ENCODE measurements at regions not wholly inside any gene's neighbourhood (a gene's known extent, or its start where the extent isn't known, plus 50 kb on each side); places are given as distances from the start of the nearest gene placed in this dataset.

- H2AK5ac ChIP-seq (ENCODE audit: low read length, severe bottlenecking), result no peak overlapping the region
- H3K9ac ChIP-seq (ENCODE audit: low read length), result no peak overlapping the region
- H3K36me3 ChIP-seq (ENCODE audit: control insufficient read depth in 1 of 2, insufficient read depth in 2 of 2, low read depth in 1 of 2, low read length in 2 of 2), result no peaks in the 10 kb centered on the region
- no peak overlapping the region for H3K4me2 ChIP-seq (ENCODE audit: low read length, poor library complexity, severe bottlenecking)
- H3K18ac ChIP-seq (ENCODE audit: low read depth in 1 of 2, low read length in 2 of 2), result no peak overlapping the region
- H2BK120ac ChIP-seq (ENCODE audit: low read depth, low read length), result no peak overlapping the region
- H3K23ac ChIP-seq (ENCODE audit: low read length in 2 of 2), result no peak overlapping the region
- no peak overlapping the region for H2BK12ac ChIP-seq (ENCODE audit: low read length in 2 of 2)
- H3K79me1 ChIP-seq (replicated peaks; ENCODE audit: low read length, poor library complexity, severe bottlenecking), result no peaks in the 10 kb centered on the region
- no peak overlapping the region for H3K4me3 ChIP-seq (ENCODE audit: insufficient read depth in 1 of 2, low read depth in 1 of 2, low read length in 2 of 2)
- H3K14ac ChIP-seq (ENCODE audit: low read length in 2 of 2), result no peak overlapping the region
- H2AFZ ChIP-seq (ENCODE audit: low read depth, low read length), result no peak overlapping the region
- no peak overlapping the region for H2BK5ac ChIP-seq (ENCODE audit: low read depth, low read length, poor library complexity, severe bottlenecking)
- no peaks in the 10 kb centered on the region for H3K9me3 ChIP-seq (ENCODE audit: control insufficient read depth, low read length)
- H4K91ac ChIP-seq (ENCODE audit: low read length), result no peak overlapping the region
- no peak overlapping the region for H4K8ac ChIP-seq (ENCODE audit: low read length)
- no peaks in the 10 kb centered on the region for H3K27me3 ChIP-seq (ENCODE audit: control insufficient read depth in 1 of 2, insufficient read depth in 1 of 2, low read length in 2 of 2)
- H3K27ac ChIP-seq (ENCODE audit: low read length, poor library complexity, severe bottlenecking), result no peak overlapping the region
- no peak for DNase-seq
- 77% methylated on average over 3 of the region's 3 CpGs for WGBS
- H3K4me1 ChIP-seq (ENCODE audit: control insufficient read depth, insufficient read depth, low read depth, low read length), result no peaks in the 10 kb centered on the region
- no peak overlapping the region for H3K4ac ChIP-seq (ENCODE audit: low read depth in 1 of 2, low read length in 2 of 2)
- no peak overlapping the region for H2BK15ac ChIP-seq (ENCODE audit: low read depth, poor library complexity, severe bottlenecking)
These were observed 77.1 kb downstream of the YIPF5 start for GRCh38 chr5:144093400-144093799.

DNA sequence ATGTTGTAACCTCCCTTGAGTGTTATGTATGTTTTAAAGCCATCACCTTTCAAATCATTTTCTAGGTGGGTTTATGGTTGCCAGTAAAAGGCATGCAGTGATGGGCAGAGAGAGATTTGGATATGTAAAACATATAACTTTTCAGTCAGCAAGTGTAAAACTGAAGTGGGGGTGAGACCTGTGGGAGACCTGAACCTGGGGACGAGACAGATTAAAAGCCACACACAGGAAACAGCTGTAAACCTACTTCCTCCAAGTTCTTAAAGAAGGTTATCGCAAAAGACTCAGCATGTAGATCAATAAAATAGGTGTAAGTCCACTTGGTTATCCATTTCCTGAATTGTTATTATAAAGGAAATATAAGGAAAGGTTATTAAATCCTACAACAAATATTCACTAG, 76.6 kb downstream of the YIPF5 start:
- 40% methylated on average over 1 of the region's 2 CpGs for WGBS
- Histone ChIP-seq H3K4me1 (ENCODE audit: control insufficient read depth, insufficient read depth, low read depth, low read length) (no peaks in the 10 kb centered on the region), H3K9ac (ENCODE audit: low read length) (no peak overlapping the region), H4K91ac (ENCODE audit: low read length) (no peak overlapping the region), H3K27me3 (ENCODE audit: control insufficient read depth in 1 of 2, insufficient read depth in 1 of 2, low read length in 2 of 2) (no peaks in the 10 kb centered on the region), H2BK15ac (ENCODE audit: low read depth, poor library complexity, severe bottlenecking) (no peak overlapping the region), H2BK5ac (ENCODE audit: low read depth, low read length, poor library complexity, severe bottlenecking) (no peak overlapping the region), H3K79me1 (replicated peaks; ENCODE audit: low read length, poor library complexity, severe bottlenecking) (no peaks in the 10 kb centered on the region), H3K4me2 (ENCODE audit: low read length, poor library complexity, severe bottlenecking) (no peak overlapping the region), H3K4ac (ENCODE audit: low read depth in 1 of 2, low read length in 2 of 2) (no peak overlapping the region), H2AFZ (ENCODE audit: low read depth, low read length) (no peak overlapping the region), H3K9me3 (ENCODE audit: control insufficient read depth, low read length) (no peaks in the 10 kb centered on the region), H3K14ac (ENCODE audit: low read length in 2 of 2) (no peak overlapping the region), H3K27ac (ENCODE audit: low read length, poor library complexity, severe bottlenecking) (no peak overlapping the region), H3K4me3 (ENCODE audit: insufficient read depth in 1 of 2, low read depth in 1 of 2, low read length in 2 of 2) (no peak overlapping the region), H2BK120ac (ENCODE audit: low read depth, low read length) (no peak overlapping the region), H3K18ac (ENCODE audit: low read depth in 1 of 2, low read length in 2 of 2) (no peak overlapping the region), H3K23ac (ENCODE audit: low read length in 2 of 2) (no peak overlapping the region), H2AK5ac (ENCODE audit: low read length, severe bottlenecking) (no peak overlapping the region), H2BK12ac (ENCODE audit: low read length in 2 of 2) (no peak overlapping the region), H4K8ac (ENCODE audit: low read length) (no peak overlapping the region), H3K36me3 (ENCODE audit: control insufficient read depth in 1 of 2, insufficient read depth in 2 of 2, low read depth in 1 of 2, low read length in 2 of 2) (no peaks in the 10 kb centered on the region)
- DNase-seq, result no peak

DNA sequence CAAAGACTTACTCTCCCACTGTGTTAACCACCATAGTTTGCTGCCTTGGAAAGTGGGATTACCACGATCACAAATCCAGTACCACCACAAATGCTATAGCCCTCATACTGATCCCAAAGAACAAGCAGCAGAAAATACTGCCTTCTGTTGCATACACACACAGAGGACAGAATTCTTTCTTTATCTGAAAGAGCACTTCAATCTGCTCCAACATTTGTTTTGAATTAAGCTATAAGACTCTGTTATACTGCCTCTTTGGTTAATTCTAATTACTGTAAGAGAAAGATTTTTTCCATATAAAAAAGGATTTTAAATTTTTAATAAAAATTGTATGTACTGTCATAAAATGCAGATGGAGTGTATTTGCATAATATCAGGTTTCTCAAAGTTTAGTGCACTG, 69.8 kb downstream of the YIPF5 start:
- H2BK5ac ChIP-seq (ENCODE audit: low read depth, low read length, poor library complexity, severe bottlenecking), result no peak overlapping the region
- H3K27me3 ChIP-seq (ENCODE audit: control insufficient read depth in 1 of 2, insufficient read depth in 1 of 2, low read length in 2 of 2), result no peaks in the 10 kb centered on the region
- no peaks in the 10 kb centered on the region for H3K36me3 ChIP-seq (ENCODE audit: control insufficient read depth in 1 of 2, insufficient read depth in 2 of 2, low read depth in 1 of 2, low read length in 2 of 2)
- no peak overlapping the region for H3K23ac ChIP-seq (ENCODE audit: low read length in 2 of 2)
- no peak overlapping the region for H2BK15ac ChIP-seq (ENCODE audit: low read depth, poor library complexity, severe bottlenecking)
- H2BK120ac ChIP-seq (ENCODE audit: low read depth, low read length), result no peak overlapping the region
- H4K91ac ChIP-seq (ENCODE audit: low read length), result no peak overlapping the region
- H3K4me1 ChIP-seq (ENCODE audit: control insufficient read depth, insufficient read depth, low read depth, low read length), result no peaks in the 10 kb centered on the region
- H4K8ac ChIP-seq (ENCODE audit: low read length), result no peak overlapping the region
- 85% methylated on average over 1 of the region's 1 CpG for WGBS
- H3K4me2 ChIP-seq (ENCODE audit: low read length, poor library complexity, severe bottlenecking), result no peak overlapping the region
- no peak overlapping the region for H3K27ac ChIP-seq (ENCODE audit: low read length, poor library complexity, severe bottlenecking)
- no peak overlapping the region for H2AFZ ChIP-seq (ENCODE audit: low read depth, low read length)
- no peaks in the 10 kb centered on the region for H3K9me3 ChIP-seq (ENCODE audit: control insufficient read depth, low read length)
- no peak overlapping the region for H3K14ac ChIP-seq (ENCODE audit: low read length in 2 of 2)
- no peak overlapping the region for H3K18ac ChIP-seq (ENCODE audit: low read depth in 1 of 2, low read length in 2 of 2)
- no peak overlapping the region for H3K4me3 ChIP-seq (ENCODE audit: insufficient read depth in 1 of 2, low read depth in 1 of 2, low read length in 2 of 2)
- no peak overlapping the region for H3K4ac ChIP-seq (ENCODE audit: low read depth in 1 of 2, low read length in 2 of 2)
- H2BK12ac ChIP-seq (ENCODE audit: low read length in 2 of 2), result no peak overlapping the region
- no peak for DNase-seq
- H3K9ac ChIP-seq (ENCODE audit: low read length), result no peak overlapping the region
- no peak overlapping the region for H2AK5ac ChIP-seq (ENCODE audit: low read length, severe bottlenecking)
- no peaks in the 10 kb centered on the region for H3K79me1 ChIP-seq (replicated peaks; ENCODE audit: low read length, poor library complexity, severe bottlenecking)

GRCh38 chr5:144101616-144102015, 68.8 kb downstream of the YIPF5 start:
- no peak overlapping the region for H3K4ac ChIP-seq (ENCODE audit: low read depth in 1 of 2, low read length in 2 of 2)
- no peaks in the 10 kb centered on the region for H3K36me3 ChIP-seq (ENCODE audit: control insufficient read depth in 1 of 2, insufficient read depth in 2 of 2, low read depth in 1 of 2, low read length in 2 of 2)
- no peaks in the 10 kb centered on the region for H3K79me1 ChIP-seq (replicated peaks; ENCODE audit: low read length, poor library complexity, severe bottlenecking)
- no peak overlapping the region for H2AK5ac ChIP-seq (ENCODE audit: low read length, severe bottlenecking)
- H2BK12ac ChIP-seq (ENCODE audit: low read length in 2 of 2), result no peak overlapping the region
- no peaks in the 10 kb centered on the region for H3K27me3 ChIP-seq (ENCODE audit: control insufficient read depth in 1 of 2, insufficient read depth in 1 of 2, low read length in 2 of 2)
- no peaks in the 10 kb centered on the region for H3K4me1 ChIP-seq (ENCODE audit: control insufficient read depth, insufficient read depth, low read depth, low read length)
- no peak overlapping the region for H3K23ac ChIP-seq (ENCODE audit: low read length in 2 of 2)
- H3K27ac ChIP-seq (ENCODE audit: low read length, poor library complexity, severe bottlenecking), result no peak overlapping the region
- H3K9me3 ChIP-seq (ENCODE audit: control insufficient read depth, low read length), result no peaks in the 10 kb centered on the region
- no peak overlapping the region for H2BK5ac ChIP-seq (ENCODE audit: low read depth, low read length, poor library complexity, severe bottlenecking)
- H2BK15ac ChIP-seq (ENCODE audit: low read depth, poor library complexity, severe bottlenecking), result no peak overlapping the region
- DNase-seq, result no peak
- no CpG with 5 or more reads among the region's 1 CpG for WGBS
- H2BK120ac ChIP-seq (ENCODE audit: low read depth, low read length), result no peak overlapping the region
- H3K9ac ChIP-seq (ENCODE audit: low read length), result no peak overlapping the region
- no peak overlapping the region for H4K8ac ChIP-seq (ENCODE audit: low read length)
- no peak overlapping the region for H4K91ac ChIP-seq (ENCODE audit: low read length)
- no peak overlapping the region for H3K4me2 ChIP-seq (ENCODE audit: low read length, poor library complexity, severe bottlenecking)
- H3K18ac ChIP-seq (ENCODE audit: low read depth in 1 of 2, low read length in 2 of 2), result no peak overlapping the region
- no peak overlapping the region for H3K4me3 ChIP-seq (ENCODE audit: insufficient read depth in 1 of 2, low read depth in 1 of 2, low read length in 2 of 2)
- no peak overlapping the region for H3K14ac ChIP-seq (ENCODE audit: low read length in 2 of 2)
- H2AFZ ChIP-seq (ENCODE audit: low read depth, low read length), result no peak overlapping the region

Data from mesenchymal stem cell (in vitro differentiated cells and primary cell).